Hepatic stellate cell (primary cell): ENCODE measurements at regions not wholly inside any gene's neighbourhood (a gene's known extent, or its start where the extent isn't known, plus 50 kb on each side); places are given as distances from the start of the nearest gene placed in this dataset.

Experiments
- DNase-seq: peaks from one replicate; pipeline ENCODE4 v3.0.0; 2011; ENCODE audit warnings: low spot score

GRCh38 chr5:53331463-53331862, 149.0 kb upstream of the FST start:
- no peak for DNase-seq

- DNase-seq = no peak
Observed at GRCh38 chr5:53333160-53333559, 147.3 kb upstream of the FST start.

GRCh38 chr5:53334431-53334941, 145.9 kb upstream of the FST start:
- no peak for DNase-seq

GRCh38 chr5:53335115-53335514, 145.3 kb upstream of the FST start:
- no peak for DNase-seq

GRCh38 chr5:53337827-53338226, 142.6 kb upstream of the FST start:
- no peak for DNase-seq

- DNase-seq = no peak
Observed at GRCh38 chr5:53338971-53339370, 141.5 kb upstream of the FST start.

- DNase-seq = no peak
Observed at GRCh38 chr5:53339962-53340540, 140.4 kb upstream of the FST start.

- no peak for DNase-seq
Observed at GRCh38 chr5:53340956-53341750, 139.3 kb upstream of the FST start.

GRCh38 chr5:53342236-53342635, 138.2 kb upstream of the FST start:
- DNase-seq = no peak

GRCh38 chr5:53343187-53343586, 137.2 kb upstream of the FST start:
- DNase-seq = peak; percentile 32

- DNase-seq = no peak
Observed at GRCh38 chr5:53350368-53350767, 130.1 kb upstream of the FST start.

- no peak for DNase-seq
Observed at GRCh38 chr5:53350991-53351770, 129.2 kb upstream of the FST start.

GRCh38 chr5:53355316-53355715, 125.1 kb upstream of the FST start:
- no peak for DNase-seq

GRCh38 chr5:53355931-53356330, 124.5 kb upstream of the FST start:
- no peak for DNase-seq

- DNase-seq = no peak
Observed at GRCh38 chr5:53357439-53357838, 123.0 kb upstream of the FST start.

GRCh38 chr5:53358794-53359193, 121.6 kb upstream of the FST start:
- no peak for DNase-seq

GRCh38 chr5:53359916-53360517, 120.4 kb upstream of the FST start:
- no peak for DNase-seq

- peak; percentile 37 for DNase-seq
Observed at GRCh38 chr5:53360811-53361210, 119.6 kb upstream of the FST start.

GRCh38 chr5:53361708-53362107, 118.7 kb upstream of the FST start:
- DNase-seq = no peak

- peak; percentile 26 for DNase-seq
Observed at GRCh38 chr5:53362521-53362941, 117.9 kb upstream of the FST start.

- DNase-seq = no peak
Observed at GRCh38 chr5:53364061-53364460, 116.4 kb upstream of the FST start.

GRCh38 chr5:53366245-53366644, 114.2 kb upstream of the FST start:
- DNase-seq = no peak
